NCI-H1417 (cell line): ENCODE measurements at regions not wholly inside any gene's neighbourhood (a gene's known extent, or its start where the extent isn't known, plus 50 kb on each side); places are given as distances from the start of the nearest gene placed in this dataset.
"Not testable (repeated sequence)": the region's sequence is repeated elsewhere in the genome, so short reads cannot be mapped to it uniquely, and the experiment has no call there.

ENCODE experiments used
- DNase-seq, 3 experiments: peaks; one replicate each; lab custom pipeline; 2025; lab: John Stamatoyannopoulos, UW

GRCh38 chr2:13532781-13533523 is 816.2 kb downstream of the TRIB2 start:
- DNase-seq: not testable (repeated sequence)

- DNase-seq: no peak
These were observed 816.8 kb downstream of the TRIB2 start for GRCh38 chr2:13533524-13533922.

- DNase-seq: no peak
These were observed 820.2 kb downstream of the TRIB2 start for GRCh38 chr2:13536941-13537340.

GRCh38 chr2:13537771-13538349 is 821.1 kb downstream of the TRIB2 start:
- no peak for DNase-seq

- peak; percentile 55 to 96 (median 87) for DNase-seq
These were observed 822.6 kb downstream of the TRIB2 start for GRCh38 chr2:13539296-13539695.

GRCh38 chr2:13542061-13542460 is 825.3 kb downstream of the TRIB2 start:
- DNase-seq: no peak

GRCh38 chr2:13542642-13543041 is 825.9 kb downstream of the TRIB2 start:
- peak in 1 of 3 experiments; percentile 90 for DNase-seq

- DNase-seq: no peak
These were observed 826.8 kb downstream of the TRIB2 start for GRCh38 chr2:13543550-13543949.

GRCh38 chr2:13545320-13545719 is 828.6 kb downstream of the TRIB2 start:
- no peak for DNase-seq

- no peak for DNase-seq
These were observed 829.4 kb downstream of the TRIB2 start for GRCh38 chr2:13546131-13546530.

GRCh38 chr2:13550285-13551231 is 833.8 kb downstream of the TRIB2 start:
- DNase-seq: peak in 2 of 3 experiments; percentile 74 to 98

- DNase-seq: peak in 1 of 3 experiments; percentile 26
These were observed 841.6 kb downstream of the TRIB2 start for GRCh38 chr2:13558368-13558767.

GRCh38 chr2:13560322-13560721 is 843.6 kb downstream of the TRIB2 start:
- no peak for DNase-seq

GRCh38 chr2:13572466-13572865 is 855.7 kb downstream of the TRIB2 start:
- DNase-seq: no peak

- DNase-seq: no peak
These were observed 858.1 kb downstream of the TRIB2 start for GRCh38 chr2:13574831-13575230.

- no peak for DNase-seq
These were observed 859.8 kb downstream of the TRIB2 start for GRCh38 chr2:13576406-13577036.

- DNase-seq: no peak
These were observed 861.8 kb downstream of the TRIB2 start for GRCh38 chr2:13578547-13578946.

- DNase-seq: no peak
These were observed 864.7 kb downstream of the TRIB2 start for GRCh38 chr2:13581471-13581870.

GRCh38 chr2:13583609-13584008 is 866.9 kb downstream of the TRIB2 start:
- DNase-seq: no peak

GRCh38 chr2:13584020-13584419 is 867.3 kb downstream of the TRIB2 start:
- peak in 1 of 3 experiments; percentile 35 for DNase-seq

- no peak for DNase-seq
These were observed 869.0 kb downstream of the TRIB2 start for GRCh38 chr2:13585732-13586131.

GRCh38 chr2:13596233-13596632 is 879.5 kb downstream of the TRIB2 start:
- DNase-seq: no peak
